SK-N-SH (cell line): ENCODE measurements at regions not wholly inside any gene's neighbourhood (a gene's known extent, or its start where the extent isn't known, plus 50 kb on each side); places are given as distances from the start of the nearest gene placed in this dataset.

Source experiments
- POLR2AphosphoS5 ChIP-seq: IDR thresholded peaks from 2 replicates; pipeline ENCODE4 v1.6.1; 2012; ENCODE audit warnings: low read depth, low read length
- SIN3A ChIP-seq: IDR thresholded peaks from 2 replicates; pipeline ENCODE4 v1.6.1; 2012; ENCODE audit warnings: low read depth, mild to moderate bottlenecking, low read length, moderate library complexity, borderline replicate concordance
- SMC3 ChIP-seq: IDR thresholded peaks from 2 replicates; pipeline ENCODE4 v1.6.1; 2012; ENCODE audit warnings: low read depth, low read length, improper control_type of control experiment
- TF ChIP-seq, protein P1 (sequence below): IDR thresholded peaks from 2 replicates; pipeline ENCODE4 v1.4.0; 2012; ENCODE audit warnings: low read depth
- TF ChIP-seq, protein P2 (sequence below): fragments of 200-600 bp; sonication (generic); IDR thresholded peaks from 2 replicates; pipeline ENCODE4 v1.6.1; 2017; ENCODE audit warnings: antibody characterized with exemption, mild to moderate bottlenecking, moderate library complexity

DNA sequence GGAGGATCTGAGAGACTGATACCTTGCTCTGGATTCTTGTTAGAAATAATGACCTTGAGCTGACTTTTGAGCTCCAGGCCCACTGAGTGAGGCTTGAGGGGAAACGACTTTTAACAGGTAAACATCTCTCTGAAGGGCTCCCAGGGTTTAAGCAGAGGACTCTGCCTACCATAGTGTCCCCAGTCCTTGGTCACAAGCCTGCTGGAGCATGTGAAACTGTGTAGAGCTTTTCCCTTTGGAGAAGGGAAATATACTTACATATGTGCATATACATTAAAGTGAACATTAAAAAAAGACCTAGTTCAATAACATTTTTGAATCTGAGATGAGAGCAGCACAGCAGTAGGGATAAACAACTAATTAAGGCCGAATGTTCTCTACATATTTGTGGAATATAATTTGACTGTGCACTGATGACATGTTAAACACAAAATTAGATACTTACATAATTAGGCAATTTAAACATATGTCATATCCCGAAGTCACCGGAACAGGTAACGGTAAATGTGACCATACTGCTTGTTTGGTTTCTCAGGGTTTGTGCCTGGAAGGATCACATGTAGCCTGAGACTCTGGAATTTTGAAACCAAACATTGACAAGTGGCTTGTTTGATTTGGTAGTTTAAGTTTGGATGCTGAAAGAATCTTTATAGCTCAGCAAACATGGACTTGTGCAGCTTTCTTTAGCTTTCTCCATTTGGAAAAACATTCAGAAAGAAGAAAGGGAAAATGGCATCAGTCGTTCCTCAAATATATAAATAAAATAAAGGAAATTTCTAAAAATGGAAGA, 266.1 kb upstream of the C2CD4B start:
- TF ChIP-seq POLR2AphosphoS5 (no peak), SIN3A (no peak), SMC3 (no peak)
- TF ChIP-seq, protein P1, sequence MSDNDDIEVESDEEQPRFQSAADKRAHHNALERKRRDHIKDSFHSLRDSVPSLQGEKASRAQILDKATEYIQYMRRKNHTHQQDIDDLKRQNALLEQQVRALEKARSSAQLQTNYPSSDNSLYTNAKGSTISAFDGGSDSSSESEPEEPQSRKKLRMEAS, result no peak
- TF ChIP-seq, protein P2, sequence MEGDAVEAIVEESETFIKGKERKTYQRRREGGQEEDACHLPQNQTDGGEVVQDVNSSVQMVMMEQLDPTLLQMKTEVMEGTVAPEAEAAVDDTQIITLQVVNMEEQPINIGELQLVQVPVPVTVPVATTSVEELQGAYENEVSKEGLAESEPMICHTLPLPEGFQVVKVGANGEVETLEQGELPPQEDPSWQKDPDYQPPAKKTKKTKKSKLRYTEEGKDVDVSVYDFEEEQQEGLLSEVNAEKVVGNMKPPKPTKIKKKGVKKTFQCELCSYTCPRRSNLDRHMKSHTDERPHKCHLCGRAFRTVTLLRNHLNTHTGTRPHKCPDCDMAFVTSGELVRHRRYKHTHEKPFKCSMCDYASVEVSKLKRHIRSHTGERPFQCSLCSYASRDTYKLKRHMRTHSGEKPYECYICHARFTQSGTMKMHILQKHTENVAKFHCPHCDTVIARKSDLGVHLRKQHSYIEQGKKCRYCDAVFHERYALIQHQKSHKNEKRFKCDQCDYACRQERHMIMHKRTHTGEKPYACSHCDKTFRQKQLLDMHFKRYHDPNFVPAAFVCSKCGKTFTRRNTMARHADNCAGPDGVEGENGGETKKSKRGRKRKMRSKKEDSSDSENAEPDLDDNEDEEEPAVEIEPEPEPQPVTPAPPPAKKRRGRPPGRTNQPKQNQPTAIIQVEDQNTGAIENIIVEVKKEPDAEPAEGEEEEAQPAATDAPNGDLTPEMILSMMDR, result no peak
